ENCODE measurements at regions not wholly inside any gene's neighbourhood (a gene's known extent, or its start where the extent isn't known, plus 50 kb on each side); places are given as distances from the start of the nearest gene placed in this dataset.

DNA sequence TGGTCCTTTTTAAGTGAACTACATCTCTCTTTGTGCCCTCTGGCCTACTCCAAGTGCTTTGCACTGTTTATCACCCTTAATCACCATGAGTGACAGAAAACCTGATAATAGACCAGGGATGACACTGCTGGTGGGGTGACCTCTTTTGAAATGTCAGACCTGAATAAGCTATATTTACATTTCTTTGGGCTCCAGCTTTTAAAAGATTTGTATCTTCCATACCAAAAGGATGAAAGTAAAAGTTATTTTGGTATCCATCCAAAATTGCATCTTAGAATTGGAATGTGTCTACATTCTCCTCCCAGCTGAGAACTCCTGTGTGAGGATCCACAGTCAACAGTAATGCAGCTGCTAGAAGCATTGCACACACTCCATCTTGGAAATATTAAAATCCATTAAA, 370.0 kb downstream of the CDH11 start:
- H3K9me3 ChIP-seq (ENCODE audit: low read depth, low read length) = no peaks in the 10 kb centered on the region
- H3K4me1 ChIP-seq (ENCODE audit: insufficient read depth, low read length) = peaks cover 32% of the 10 kb centered on the region
- DNase-seq (ENCODE audit: insufficient read length, low spot score, missing footprints) = peak; percentile 75
- no peaks in the 10 kb centered on the region for H3K36me3 ChIP-seq (ENCODE audit: insufficient read depth, low read length)
- TF ChIP-seq, protein P1, sequence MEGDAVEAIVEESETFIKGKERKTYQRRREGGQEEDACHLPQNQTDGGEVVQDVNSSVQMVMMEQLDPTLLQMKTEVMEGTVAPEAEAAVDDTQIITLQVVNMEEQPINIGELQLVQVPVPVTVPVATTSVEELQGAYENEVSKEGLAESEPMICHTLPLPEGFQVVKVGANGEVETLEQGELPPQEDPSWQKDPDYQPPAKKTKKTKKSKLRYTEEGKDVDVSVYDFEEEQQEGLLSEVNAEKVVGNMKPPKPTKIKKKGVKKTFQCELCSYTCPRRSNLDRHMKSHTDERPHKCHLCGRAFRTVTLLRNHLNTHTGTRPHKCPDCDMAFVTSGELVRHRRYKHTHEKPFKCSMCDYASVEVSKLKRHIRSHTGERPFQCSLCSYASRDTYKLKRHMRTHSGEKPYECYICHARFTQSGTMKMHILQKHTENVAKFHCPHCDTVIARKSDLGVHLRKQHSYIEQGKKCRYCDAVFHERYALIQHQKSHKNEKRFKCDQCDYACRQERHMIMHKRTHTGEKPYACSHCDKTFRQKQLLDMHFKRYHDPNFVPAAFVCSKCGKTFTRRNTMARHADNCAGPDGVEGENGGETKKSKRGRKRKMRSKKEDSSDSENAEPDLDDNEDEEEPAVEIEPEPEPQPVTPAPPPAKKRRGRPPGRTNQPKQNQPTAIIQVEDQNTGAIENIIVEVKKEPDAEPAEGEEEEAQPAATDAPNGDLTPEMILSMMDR (IDR thresholded peaks at IDR 0.05; ENCODE audit: extremely low read depth, low read depth, low read length) = no peak
- no peaks in the 10 kb centered on the region for H3K27me3 ChIP-seq (ENCODE audit: insufficient read depth, low read length)
- no peak overlapping the region for H3K4me3 ChIP-seq (ENCODE audit: insufficient read depth, low read length)
- no peak overlapping the region for H2AFZ ChIP-seq (ENCODE audit: low read length)
- no peaks in the 10 kb centered on the region for H3K79me2 ChIP-seq (ENCODE audit: insufficient read depth, low read length)
- peak overlapping the region; percentile 6 for H3K4me2 ChIP-seq (ENCODE audit: insufficient read depth, low read length)
- peak overlapping the region; percentile 64 for H3K27ac ChIP-seq (ENCODE audit: low read depth, low read length)
- no peaks in the 10 kb centered on the region for H4K20me1 ChIP-seq (ENCODE audit: insufficient read depth, low read length)

DNA sequence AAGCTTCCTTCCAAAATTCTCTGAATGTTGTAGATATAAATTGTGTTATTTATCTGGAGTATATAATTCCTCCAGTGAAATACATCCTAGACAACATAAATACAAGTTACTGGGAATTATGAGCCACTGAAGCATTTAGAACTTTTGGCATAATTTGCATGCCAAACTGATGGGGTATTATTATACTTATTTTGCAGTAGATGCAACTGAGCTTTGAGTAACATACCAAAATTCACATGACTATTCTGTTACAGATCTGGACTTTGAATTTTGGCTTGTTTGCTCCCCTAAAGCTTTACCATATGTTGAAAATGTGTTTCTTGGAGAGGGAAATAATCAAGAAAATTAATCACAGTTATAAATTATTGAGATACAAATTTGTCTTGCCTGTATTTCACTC, 372.5 kb downstream of the CDH11 start:
- Histone ChIP-seq H3K4me2 (ENCODE audit: insufficient read depth, low read length) (no peak overlapping the region), H3K9me3 (ENCODE audit: low read depth, low read length) (no peaks in the 10 kb centered on the region), H3K79me2 (ENCODE audit: insufficient read depth, low read length) (no peaks in the 10 kb centered on the region), H3K27ac (ENCODE audit: low read depth, low read length) (no peak overlapping the region), H3K4me1 (ENCODE audit: insufficient read depth, low read length) (peaks cover 28% of the 10 kb centered on the region), H3K27me3 (ENCODE audit: insufficient read depth, low read length) (no peaks in the 10 kb centered on the region), H2AFZ (ENCODE audit: low read length) (no peak overlapping the region), H3K4me3 (ENCODE audit: insufficient read depth, low read length) (no peak overlapping the region), H4K20me1 (ENCODE audit: insufficient read depth, low read length) (no peaks in the 10 kb centered on the region), H3K36me3 (ENCODE audit: insufficient read depth, low read length) (no peaks in the 10 kb centered on the region)
- DNase-seq (ENCODE audit: insufficient read length, low spot score, missing footprints) = no peak
- TF ChIP-seq, protein P1 (IDR thresholded peaks at IDR 0.05; ENCODE audit: extremely low read depth, low read depth, low read length) = no peak

DNA sequence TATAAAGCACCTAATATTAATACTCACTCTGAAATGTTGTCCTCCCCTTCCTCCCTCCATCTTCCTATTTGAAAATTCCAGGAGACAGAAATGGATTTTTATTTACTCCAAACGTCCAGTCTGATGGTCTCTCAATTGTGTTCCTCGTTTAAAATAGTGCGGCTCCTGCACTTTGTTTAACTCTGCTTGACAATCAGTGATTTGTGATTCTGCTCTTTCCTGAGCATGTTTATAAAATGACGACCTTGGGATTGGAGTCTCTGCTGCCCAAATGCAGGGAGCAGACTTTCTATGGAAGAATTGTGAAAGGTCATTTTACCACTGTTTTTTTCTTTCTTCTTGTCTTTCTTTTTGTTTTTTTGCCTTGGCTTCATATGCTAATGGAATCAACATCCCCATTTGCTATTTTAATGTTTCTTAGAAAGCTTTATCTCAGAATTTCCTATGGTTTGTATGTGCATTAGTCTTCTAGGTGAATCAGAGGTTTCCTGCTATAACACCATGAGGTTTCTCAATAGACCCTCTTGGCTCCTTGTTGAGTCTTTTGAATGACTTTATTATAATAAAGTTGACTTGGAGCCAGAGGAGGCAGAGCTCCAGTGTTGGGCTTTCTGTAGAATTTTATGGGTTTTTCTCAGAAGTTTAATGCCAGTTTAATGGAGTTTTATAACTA, 376.5 kb downstream of the CDH11 start:
- no peaks in the 10 kb centered on the region for H4K20me1 ChIP-seq (ENCODE audit: insufficient read depth, low read length)
- no peak overlapping the region for H3K27ac ChIP-seq (ENCODE audit: low read depth, low read length)
- no peak overlapping the region for H2AFZ ChIP-seq (ENCODE audit: low read length)
- no peaks in the 10 kb centered on the region for H3K79me2 ChIP-seq (ENCODE audit: insufficient read depth, low read length)
- TF ChIP-seq, protein P1 (IDR thresholded peaks at IDR 0.05; ENCODE audit: extremely low read depth, low read depth, low read length) = no peak
- no peak overlapping the region for H3K4me2 ChIP-seq (ENCODE audit: insufficient read depth, low read length)
- no peaks in the 10 kb centered on the region for H3K36me3 ChIP-seq (ENCODE audit: insufficient read depth, low read length)
- no peaks in the 10 kb centered on the region for H3K27me3 ChIP-seq (ENCODE audit: insufficient read depth, low read length)
- no peaks in the 10 kb centered on the region for H3K4me1 ChIP-seq (ENCODE audit: insufficient read depth, low read length)
- DNase-seq (ENCODE audit: insufficient read length, low spot score, missing footprints) = no peak
- H3K9me3 ChIP-seq (ENCODE audit: low read depth, low read length) = no peaks in the 10 kb centered on the region
- no peak overlapping the region for H3K4me3 ChIP-seq (ENCODE audit: insufficient read depth, low read length)

DNA sequence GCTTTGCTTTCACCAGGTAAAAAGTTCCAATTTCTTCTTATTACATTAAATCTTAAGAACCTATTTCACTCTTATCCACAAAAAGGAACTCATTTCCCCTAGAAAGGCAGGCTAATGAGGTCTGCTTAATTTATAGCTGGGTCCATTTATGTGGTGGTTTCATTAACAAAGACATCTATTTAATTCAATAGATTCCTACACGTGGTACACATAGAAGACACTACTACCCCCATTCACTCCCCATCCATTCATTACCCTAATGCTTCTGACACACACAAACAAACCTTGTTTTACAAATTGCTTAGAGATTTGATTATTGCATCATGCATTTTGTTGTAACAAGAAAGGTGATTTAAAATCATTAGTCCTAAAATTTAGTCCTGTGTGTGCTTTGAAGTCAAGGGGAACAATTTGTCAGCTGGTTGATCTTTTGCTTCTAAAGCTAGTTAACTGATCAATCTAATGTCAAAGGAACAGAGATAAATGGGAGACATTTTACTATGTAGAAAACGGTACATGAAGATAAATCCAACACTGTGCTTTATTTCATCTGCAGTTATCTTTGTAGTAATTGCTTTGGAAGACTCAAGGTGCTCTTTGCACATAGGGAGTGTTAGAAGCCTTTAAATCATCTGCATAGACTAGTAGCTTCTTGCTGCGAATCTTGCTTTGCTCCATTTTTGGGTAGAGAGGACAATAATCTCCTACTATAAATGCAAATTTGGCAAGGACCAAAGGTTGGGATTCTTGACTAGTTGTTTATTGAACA, 379.2 kb downstream of the CDH11 start:
- no peaks in the 10 kb centered on the region for H4K20me1 ChIP-seq (ENCODE audit: insufficient read depth, low read length)
- no peak for DNase-seq (ENCODE audit: insufficient read length, low spot score, missing footprints)
- H3K79me2 ChIP-seq (ENCODE audit: insufficient read depth, low read length) = no peaks in the 10 kb centered on the region
- TF ChIP-seq, protein P1 (IDR thresholded peaks at IDR 0.05; ENCODE audit: extremely low read depth, low read depth, low read length) = no peak
- H3K4me2 ChIP-seq (ENCODE audit: insufficient read depth, low read length) = no peak overlapping the region
- H3K4me1 ChIP-seq (ENCODE audit: insufficient read depth, low read length) = peaks cover 11% of the 10 kb centered on the region
- no peak overlapping the region for H3K27ac ChIP-seq (ENCODE audit: low read depth, low read length)
- H3K9me3 ChIP-seq (ENCODE audit: low read depth, low read length) = no peaks in the 10 kb centered on the region
- no peak overlapping the region for H2AFZ ChIP-seq (ENCODE audit: low read length)
- no peaks in the 10 kb centered on the region for H3K36me3 ChIP-seq (ENCODE audit: insufficient read depth, low read length)
- H3K4me3 ChIP-seq (ENCODE audit: insufficient read depth, low read length) = no peak overlapping the region
- no peaks in the 10 kb centered on the region for H3K27me3 ChIP-seq (ENCODE audit: insufficient read depth, low read length)

Measured in osteoblast (primary cell).